DND-41 (cell line): ENCODE measurements at regions not wholly inside any gene's neighbourhood (a gene's known extent, or its start where the extent isn't known, plus 50 kb on each side); places are given as distances from the start of the nearest gene placed in this dataset.
"Not testable (repeated sequence)": the region's sequence is repeated elsewhere in the genome, so short reads cannot be mapped to it uniquely, and the experiment has no call there.

ENCODE experiments used
- ATAC-seq: fragments of 200-7000 bp; cut with Tn5 transposase; 3 replicates; pipeline ENCODE4 v1.9.1; 2021; ENCODE audit warnings: low read depth; ENCODE audit not compliant: insufficient read depth
- DNase-seq: peaks from one replicate; pipeline ENCODE4 v3.0.0-alpha.2; 2020
- H2AFZ ChIP-seq: 2 replicates; pipeline ENCODE4 v1.6.0; 2012; ENCODE audit warnings: low read depth, low read length
- H3K27ac ChIP-seq: 2 replicates; pipeline ENCODE4 v1.5.1; 2012; ENCODE audit warnings: low read length, inconsistent platforms
- H3K27me3 ChIP-seq: fragments of 200-600 bp; sonication (generic); 2 replicates; pipeline ENCODE4 v1.6.0; 2012; ENCODE audit warnings: low read length, mild to moderate bottlenecking, inconsistent platforms; ENCODE audit not compliant: insufficient read depth, poor library complexity
- H3K36me3 ChIP-seq: 2 replicates; pipeline ENCODE4 v1.5.1; 2012; ENCODE audit warnings: low read length, inconsistent platforms; ENCODE audit not compliant: insufficient read depth
- H3K4me1 ChIP-seq: 2 replicates; pipeline ENCODE4 v1.5.1; 2012; ENCODE audit warnings: mild to moderate bottlenecking, low read length; ENCODE audit not compliant: insufficient read depth
- H3K4me2 ChIP-seq: 2 replicates; pipeline ENCODE4 v1.6.0; 2012; ENCODE audit warnings: mild to moderate bottlenecking, moderate library complexity, low read length, inconsistent platforms; ENCODE audit not compliant: insufficient read depth
- H3K4me3 ChIP-seq, 2 experiments: fragments of 200-600 bp in 1 of 2; shearing (Covaris generic) in 1 of 2; 2 replicates each; pipeline ENCODE4 v1.5.1; 2012 to 2016; ENCODE audit warnings: inconsistent platforms in 2 of 2, low read length in 2 of 2, mild to moderate bottlenecking in 2 of 2, low read depth in 1 of 2, moderate library complexity in 1 of 2
- H3K79me2 ChIP-seq: 2 replicates; pipeline ENCODE4 v1.6.0; 2012; ENCODE audit warnings: low read length, inconsistent platforms; ENCODE audit not compliant: insufficient read depth
- H3K9ac ChIP-seq: 2 replicates; pipeline ENCODE4 v1.6.0; 2012; ENCODE audit warnings: low read depth, mild to moderate bottlenecking, inconsistent platforms, low read length, moderate library complexity
- H3K9me3 ChIP-seq: 2 replicates; pipeline ENCODE4 v1.5.1; 2012; ENCODE audit warnings: low read length, moderate library complexity, mild to moderate bottlenecking, inconsistent platforms; ENCODE audit not compliant: insufficient read depth, severe bottlenecking
- H4K20me1 ChIP-seq: 2 replicates; pipeline ENCODE4 v1.6.0; 2012; ENCODE audit warnings: low read length; ENCODE audit not compliant: insufficient read depth
- CTCF ChIP-seq: IDR thresholded peaks from 2 replicates; pipeline ENCODE4 v1.5.1; 2012; ENCODE audit warnings: borderline replicate concordance, low read length, moderate library complexity, mild to moderate bottlenecking; ENCODE audit not compliant: poor library complexity, severe bottlenecking; ENCODE audit errors: extremely low read depth
- EZH2 ChIP-seq: IDR thresholded peaks from 3 replicates; pipeline ENCODE4 v1.6.1; 2012; ENCODE audit warnings: borderline replicate concordance, low read depth, mild to moderate bottlenecking, moderate library complexity, low read length, inconsistent platforms; ENCODE audit not compliant: severe bottlenecking

- H3K9ac ChIP-seq, result no peak overlapping the region
- H3K27me3 ChIP-seq, result no peaks in the 10 kb centered on the region
- H3K4me3 ChIP-seq, result no peak overlapping the region
- no peaks in the 10 kb centered on the region for H3K36me3 ChIP-seq
- no peaks in the 10 kb centered on the region for H3K79me2 ChIP-seq
- H3K9me3 ChIP-seq, result no peaks in the 10 kb centered on the region
- ATAC-seq (no peak), DNase-seq (no peak)
- H3K4me1 ChIP-seq, result no peaks in the 10 kb centered on the region
- TF ChIP-seq CTCF (no peak), EZH2 (no peak)
- no peak overlapping the region for H2AFZ ChIP-seq
- no peaks in the 10 kb centered on the region for H4K20me1 ChIP-seq
- no peak overlapping the region for H3K4me2 ChIP-seq
- H3K27ac ChIP-seq, result no peak overlapping the region
These were observed 173.7 kb downstream of the AKR1D1 start for GRCh38 chr7:138249975-138250374.

GRCh38 chr7:138252666-138253065, 176.4 kb downstream of the AKR1D1 start:
- DNase-seq, H2AFZ ChIP-seq, H3K79me2 ChIP-seq, H4K20me1 ChIP-seq, H3K9ac ChIP-seq, H3K27ac ChIP-seq, H3K36me3 ChIP-seq, H3K4me2 ChIP-seq, H3K27me3 ChIP-seq, H3K4me3 ChIP-seq, H3K4me1 ChIP-seq, H3K9me3 ChIP-seq, ATAC-seq: not testable (repeated sequence)

GRCh38 chr7:138254444-138254843, 178.2 kb downstream of the AKR1D1 start:
- Histone ChIP-seq H4K20me1 (no peaks in the 10 kb centered on the region), H3K9me3 (no peaks in the 10 kb centered on the region)
- no peak for ATAC-seq

More at GRCh38 chr7:138254444-138254843, 178.2 kb downstream of the AKR1D1 start:
- TF ChIP-seq EZH2 (no peak), CTCF (no peak)
- Histone ChIP-seq H3K27me3 (no peaks in the 10 kb centered on the region), H3K9ac (no peak overlapping the region), H3K27ac (no peak overlapping the region), H2AFZ (no peak overlapping the region), H3K79me2 (no peaks in the 10 kb centered on the region), H3K4me3 (no peak overlapping the region), H3K4me2 (no peak overlapping the region), H3K4me1 (no peaks in the 10 kb centered on the region), H3K36me3 (no peaks in the 10 kb centered on the region)
- no peak for DNase-seq
